OCI-LY1 (cell line): ENCODE measurements at regions not wholly inside any gene's neighbourhood (a gene's known extent, or its start where the extent isn't known, plus 50 kb on each side); places are given as distances from the start of the nearest gene placed in this dataset.

Experiments used
- EZH2 ChIP-seq: fragments of 200-600 bp; sonication (generic), shearing (Covaris generic); IDR thresholded peaks from 2 replicates; pipeline ENCODE4 v1.8.0; 2017; ENCODE audit warnings: borderline replicate concordance, mixed run types, mild to moderate bottlenecking, antibody characterized with exemption, low read length, moderate library complexity, mixed read lengths
- TF ChIP-seq, protein P1 (sequence below): fragments of 200-600 bp; sonication (generic), shearing (Covaris generic); IDR thresholded peaks from 2 replicates; pipeline ENCODE4 v1.5.1; 2017; ENCODE audit warnings: mild to moderate bottlenecking, antibody characterized with exemption, low read length, moderate library complexity, mixed read lengths

DNA sequence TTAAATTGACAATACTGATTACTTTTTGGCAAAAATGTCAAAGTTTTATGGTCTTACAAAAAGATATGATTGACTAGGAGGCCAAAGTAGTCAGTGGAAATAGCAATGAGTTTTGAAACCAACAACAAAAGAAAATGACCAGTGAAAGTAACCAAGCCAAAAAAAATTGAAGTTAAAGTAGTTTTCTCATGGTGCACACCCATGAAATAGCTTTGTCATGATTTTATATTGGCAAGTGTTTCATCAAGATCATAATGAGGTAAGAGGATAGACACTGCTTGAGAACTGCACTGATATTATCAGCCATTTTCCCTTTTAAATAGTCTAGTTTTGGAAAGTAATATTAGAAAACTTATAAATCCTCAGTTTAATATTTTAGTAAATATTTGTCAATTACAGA is 206.2 kb upstream of the ADAMTS5 start:
- TF ChIP-seq, protein P1, sequence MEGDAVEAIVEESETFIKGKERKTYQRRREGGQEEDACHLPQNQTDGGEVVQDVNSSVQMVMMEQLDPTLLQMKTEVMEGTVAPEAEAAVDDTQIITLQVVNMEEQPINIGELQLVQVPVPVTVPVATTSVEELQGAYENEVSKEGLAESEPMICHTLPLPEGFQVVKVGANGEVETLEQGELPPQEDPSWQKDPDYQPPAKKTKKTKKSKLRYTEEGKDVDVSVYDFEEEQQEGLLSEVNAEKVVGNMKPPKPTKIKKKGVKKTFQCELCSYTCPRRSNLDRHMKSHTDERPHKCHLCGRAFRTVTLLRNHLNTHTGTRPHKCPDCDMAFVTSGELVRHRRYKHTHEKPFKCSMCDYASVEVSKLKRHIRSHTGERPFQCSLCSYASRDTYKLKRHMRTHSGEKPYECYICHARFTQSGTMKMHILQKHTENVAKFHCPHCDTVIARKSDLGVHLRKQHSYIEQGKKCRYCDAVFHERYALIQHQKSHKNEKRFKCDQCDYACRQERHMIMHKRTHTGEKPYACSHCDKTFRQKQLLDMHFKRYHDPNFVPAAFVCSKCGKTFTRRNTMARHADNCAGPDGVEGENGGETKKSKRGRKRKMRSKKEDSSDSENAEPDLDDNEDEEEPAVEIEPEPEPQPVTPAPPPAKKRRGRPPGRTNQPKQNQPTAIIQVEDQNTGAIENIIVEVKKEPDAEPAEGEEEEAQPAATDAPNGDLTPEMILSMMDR, result no peak
- TF ChIP-seq EZH2, result no peak
